ENCODE measurements at regions not wholly inside any gene's neighbourhood (a gene's known extent, or its start where the extent isn't known, plus 50 kb on each side); places are given as distances from the start of the nearest gene placed in this dataset.

DNA sequence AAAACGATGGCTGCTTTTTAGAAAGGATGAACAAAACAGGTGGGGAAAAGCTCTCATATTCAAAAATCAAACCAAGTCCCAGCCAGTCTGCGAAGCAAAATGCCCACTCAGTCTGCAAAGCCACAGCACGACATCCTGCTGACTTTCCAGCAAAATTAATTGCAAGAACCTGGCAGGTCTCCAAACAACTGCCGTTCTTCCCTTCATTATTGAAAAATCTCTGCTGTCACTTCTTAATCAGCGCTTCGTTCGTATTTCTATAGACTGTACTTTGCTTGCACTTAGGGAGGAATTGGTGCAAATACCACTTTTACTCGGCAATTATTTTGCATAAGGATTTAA, 222.4 kb downstream of the CBLN4 start:
- TF ChIP-seq, protein P1, sequence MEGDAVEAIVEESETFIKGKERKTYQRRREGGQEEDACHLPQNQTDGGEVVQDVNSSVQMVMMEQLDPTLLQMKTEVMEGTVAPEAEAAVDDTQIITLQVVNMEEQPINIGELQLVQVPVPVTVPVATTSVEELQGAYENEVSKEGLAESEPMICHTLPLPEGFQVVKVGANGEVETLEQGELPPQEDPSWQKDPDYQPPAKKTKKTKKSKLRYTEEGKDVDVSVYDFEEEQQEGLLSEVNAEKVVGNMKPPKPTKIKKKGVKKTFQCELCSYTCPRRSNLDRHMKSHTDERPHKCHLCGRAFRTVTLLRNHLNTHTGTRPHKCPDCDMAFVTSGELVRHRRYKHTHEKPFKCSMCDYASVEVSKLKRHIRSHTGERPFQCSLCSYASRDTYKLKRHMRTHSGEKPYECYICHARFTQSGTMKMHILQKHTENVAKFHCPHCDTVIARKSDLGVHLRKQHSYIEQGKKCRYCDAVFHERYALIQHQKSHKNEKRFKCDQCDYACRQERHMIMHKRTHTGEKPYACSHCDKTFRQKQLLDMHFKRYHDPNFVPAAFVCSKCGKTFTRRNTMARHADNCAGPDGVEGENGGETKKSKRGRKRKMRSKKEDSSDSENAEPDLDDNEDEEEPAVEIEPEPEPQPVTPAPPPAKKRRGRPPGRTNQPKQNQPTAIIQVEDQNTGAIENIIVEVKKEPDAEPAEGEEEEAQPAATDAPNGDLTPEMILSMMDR (IDR thresholded peaks at IDR 0.05): no peak
- TF ChIP-seq EP300 (IDR thresholded peaks at IDR 0.05): no peak
